RWPE2 (cell line): ENCODE measurements at regions not wholly inside any gene's neighbourhood (a gene's known extent, or its start where the extent isn't known, plus 50 kb on each side); places are given as distances from the start of the nearest gene placed in this dataset.

ENCODE experiments used
- ATAC-seq: fragments of 200-7000 bp; cut with Tn5 transposase; 3 replicates; pipeline ENCODE4 v1.9.1; 2021; ENCODE audit warnings: low read depth
- DNase-seq: peaks from one replicate; pipeline ENCODE4 v3.0.0-alpha.2; 2020; ENCODE audit warnings: low spot score
- H3K27ac ChIP-seq: fragments of 450-650 bp; 2 replicates; pipeline ENCODE4 v1.5.1; 2017; ENCODE audit warnings: mild to moderate bottlenecking; ENCODE audit not compliant: poor library complexity, severe bottlenecking
- H3K27me3 ChIP-seq: fragments of 250-450 bp; sonication (Bioruptor Pico); 2 replicates; pipeline ENCODE4 v1.5.1; 2021; ENCODE audit warnings: mild to moderate bottlenecking, moderate library complexity; ENCODE audit not compliant: insufficient read depth, poor library complexity, severe bottlenecking
- H3K36me3 ChIP-seq: fragments of 250-450 bp; sonication (Bioruptor Pico); 2 replicates; pipeline ENCODE4 v1.5.1; 2020; ENCODE audit warnings: low read depth, mild to moderate bottlenecking, moderate library complexity
- H3K4me1 ChIP-seq: fragments of 250-450 bp; sonication (Bioruptor Pico); 2 replicates; pipeline ENCODE4 v1.5.1; 2021; ENCODE audit warnings: mild to moderate bottlenecking, moderate library complexity; ENCODE audit not compliant: insufficient read depth, poor library complexity, severe bottlenecking
- H3K4me3 ChIP-seq: fragments of 250-450 bp; sonication (Bioruptor Pico); 2 replicates; pipeline ENCODE4 v1.5.1; 2021; ENCODE audit warnings: mild to moderate bottlenecking, moderate library complexity; ENCODE audit not compliant: severe bottlenecking
- H3K9me3 ChIP-seq: fragments of 250-450 bp; sonication (Bioruptor Pico); 2 replicates; pipeline ENCODE4 v1.5.1; 2021; ENCODE audit warnings: mild to moderate bottlenecking, moderate library complexity; ENCODE audit not compliant: severe bottlenecking
- TF ChIP-seq, protein P1 (sequence below): fragments of 450-650 bp; IDR thresholded peaks from one replicate; pipeline ENCODE4 v1.5.1; 2017; ENCODE audit warnings: mild to moderate bottlenecking, moderate library complexity; ENCODE audit not compliant: poor library complexity, severe bottlenecking

DNA sequence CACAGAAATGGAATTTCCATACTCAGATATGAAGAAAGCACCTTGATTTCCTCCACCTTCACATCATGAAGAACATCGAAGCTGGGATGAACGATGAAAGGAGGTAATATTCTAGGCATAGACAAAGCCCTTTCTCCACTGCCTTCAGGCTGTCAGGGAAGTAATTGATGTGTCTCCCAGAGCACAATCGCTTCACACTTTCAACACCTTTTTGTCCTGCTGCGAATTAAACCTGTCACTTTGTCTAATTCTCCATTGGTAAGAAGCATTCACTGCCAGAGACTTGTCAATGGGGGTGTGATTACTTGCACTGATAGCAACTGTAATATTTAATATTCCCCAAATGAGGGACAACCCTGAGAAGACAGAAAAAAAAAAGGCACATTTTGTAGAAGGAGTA, 260.1 kb downstream of the ETS1 start:
- H3K27me3 ChIP-seq = no peaks in the 10 kb centered on the region
- H3K36me3 ChIP-seq = no peaks in the 10 kb centered on the region
- H3K4me1 ChIP-seq = no peaks in the 10 kb centered on the region
- H3K27ac ChIP-seq = no peak overlapping the region
- H3K9me3 ChIP-seq = no peaks in the 10 kb centered on the region
- no peak overlapping the region for H3K4me3 ChIP-seq
- DNase-seq (no peak), ATAC-seq (no peak)
- TF ChIP-seq, protein P1, sequence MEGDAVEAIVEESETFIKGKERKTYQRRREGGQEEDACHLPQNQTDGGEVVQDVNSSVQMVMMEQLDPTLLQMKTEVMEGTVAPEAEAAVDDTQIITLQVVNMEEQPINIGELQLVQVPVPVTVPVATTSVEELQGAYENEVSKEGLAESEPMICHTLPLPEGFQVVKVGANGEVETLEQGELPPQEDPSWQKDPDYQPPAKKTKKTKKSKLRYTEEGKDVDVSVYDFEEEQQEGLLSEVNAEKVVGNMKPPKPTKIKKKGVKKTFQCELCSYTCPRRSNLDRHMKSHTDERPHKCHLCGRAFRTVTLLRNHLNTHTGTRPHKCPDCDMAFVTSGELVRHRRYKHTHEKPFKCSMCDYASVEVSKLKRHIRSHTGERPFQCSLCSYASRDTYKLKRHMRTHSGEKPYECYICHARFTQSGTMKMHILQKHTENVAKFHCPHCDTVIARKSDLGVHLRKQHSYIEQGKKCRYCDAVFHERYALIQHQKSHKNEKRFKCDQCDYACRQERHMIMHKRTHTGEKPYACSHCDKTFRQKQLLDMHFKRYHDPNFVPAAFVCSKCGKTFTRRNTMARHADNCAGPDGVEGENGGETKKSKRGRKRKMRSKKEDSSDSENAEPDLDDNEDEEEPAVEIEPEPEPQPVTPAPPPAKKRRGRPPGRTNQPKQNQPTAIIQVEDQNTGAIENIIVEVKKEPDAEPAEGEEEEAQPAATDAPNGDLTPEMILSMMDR = no peak

DNA sequence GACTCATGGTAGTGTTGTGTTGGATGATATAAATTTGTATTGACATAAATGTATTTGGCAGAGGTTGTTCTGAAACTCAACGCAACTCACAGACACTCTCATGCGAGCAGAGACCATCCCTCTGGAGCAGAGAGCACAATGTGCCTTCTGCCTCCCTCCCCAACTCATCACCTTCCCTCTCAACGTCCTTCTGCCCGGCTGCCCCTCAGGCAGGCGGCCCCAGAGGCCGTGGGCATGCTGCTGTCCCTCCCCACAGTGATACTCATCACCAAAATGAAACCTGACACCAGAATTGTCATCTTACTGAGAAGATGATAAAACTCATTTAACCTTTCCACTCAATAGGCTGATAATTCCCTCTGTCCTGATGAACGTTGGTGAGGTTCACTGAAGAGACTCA, 260.6 kb downstream of the ETS1 start:
- no peak overlapping the region for H3K27ac ChIP-seq
- no peaks in the 10 kb centered on the region for H3K36me3 ChIP-seq
- DNase-seq (no peak), ATAC-seq (no peak)
- no peak overlapping the region for H3K4me3 ChIP-seq
- H3K27me3 ChIP-seq = no peaks in the 10 kb centered on the region
- H3K4me1 ChIP-seq = no peaks in the 10 kb centered on the region
- H3K9me3 ChIP-seq = no peaks in the 10 kb centered on the region
- TF ChIP-seq, protein P1 = no peak

DNA sequence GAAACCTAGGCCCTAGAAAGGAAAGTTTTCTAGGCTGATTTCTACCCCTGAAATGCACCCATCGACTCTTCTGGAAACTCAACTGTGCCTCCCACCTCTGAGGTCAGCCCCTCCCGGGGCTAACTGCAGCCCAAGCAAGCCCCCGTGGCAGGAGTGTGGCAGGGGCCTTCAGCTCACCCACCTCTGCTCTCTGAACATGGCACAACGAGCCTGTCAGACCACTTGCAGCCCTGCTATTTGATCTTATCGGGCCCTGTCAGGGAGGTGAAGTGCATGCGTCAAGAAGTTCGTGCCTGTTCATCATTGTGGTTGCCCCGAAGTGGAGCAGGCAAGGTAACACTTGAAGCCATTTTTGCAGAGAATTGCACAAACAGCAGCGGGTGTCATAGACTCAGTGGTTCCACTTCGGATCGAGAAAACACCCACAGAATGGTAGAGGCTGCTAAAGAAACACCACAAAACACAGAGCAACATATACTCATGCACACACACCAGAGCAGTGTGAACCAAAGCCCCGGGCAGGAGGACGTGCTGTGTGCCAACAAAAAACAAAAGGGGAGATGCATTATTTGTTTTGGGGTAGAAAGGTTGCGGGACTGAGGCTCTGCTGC, 262.7 kb downstream of the ETS1 start:
- no peak for DNase-seq
- Histone ChIP-seq H3K27ac (no peak overlapping the region), H3K4me3 (no peak overlapping the region), H3K4me1 (no peaks in the 10 kb centered on the region), H3K36me3 (no peaks in the 10 kb centered on the region), H3K9me3 (no peaks in the 10 kb centered on the region), H3K27me3 (no peaks in the 10 kb centered on the region)
- no peak for ATAC-seq
- TF ChIP-seq, protein P1 = no peak

DNA sequence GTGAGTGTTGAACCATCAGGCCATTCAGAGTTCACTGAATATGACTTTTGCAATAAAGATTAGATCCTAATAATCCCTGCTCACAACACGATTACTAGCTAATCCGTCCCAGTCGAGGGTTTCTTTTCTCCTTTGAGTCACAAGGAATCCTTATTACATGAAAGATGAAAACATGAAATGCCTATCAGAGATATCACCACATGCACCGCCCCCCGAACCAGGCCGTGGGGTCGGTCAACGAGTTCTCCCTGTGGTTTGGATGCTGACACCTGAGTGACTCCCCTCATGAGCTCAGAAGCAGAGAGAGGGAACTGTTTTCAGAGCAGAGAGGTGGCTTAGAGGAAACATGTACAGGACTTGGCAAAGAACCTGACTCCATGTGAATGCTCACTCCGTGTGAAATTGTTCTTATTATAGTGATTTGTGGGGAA, 263.3 kb downstream of the ETS1 start:
- no peak overlapping the region for H3K27ac ChIP-seq

DNA sequence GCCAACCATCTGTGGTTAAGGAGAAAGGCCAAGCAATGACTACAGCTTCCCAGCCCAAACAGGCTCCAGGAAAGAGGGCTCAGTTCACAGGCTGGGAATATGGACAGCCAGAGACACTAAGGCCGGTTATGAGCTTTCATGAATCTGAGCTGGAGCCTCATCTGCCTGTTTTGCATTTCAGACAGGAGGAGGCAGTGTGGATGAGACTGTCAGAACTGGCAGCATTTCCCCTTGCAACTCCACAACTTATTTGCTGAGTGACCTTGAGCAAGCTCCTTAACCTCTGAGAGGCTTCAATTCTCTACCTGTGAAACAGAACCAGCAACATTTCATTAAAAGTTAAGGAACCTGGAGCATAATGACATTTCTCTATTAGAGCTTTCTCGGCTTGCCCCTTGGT, 264.0 kb downstream of the ETS1 start:
- Histone ChIP-seq H3K4me1 (no peaks in the 10 kb centered on the region), H3K27me3 (no peaks in the 10 kb centered on the region), H3K4me3 (no peak overlapping the region), H3K9me3 (no peaks in the 10 kb centered on the region), H3K27ac (no peak overlapping the region), H3K36me3 (no peaks in the 10 kb centered on the region)
- DNase-seq (no peak), ATAC-seq (no peak)
- TF ChIP-seq, protein P1 = no peak

More for the DNA sequence above, 263.3 kb downstream of the ETS1 start:
- DNase-seq (no peak), ATAC-seq (no peak)
- no peaks in the 10 kb centered on the region for H3K9me3 ChIP-seq
- H3K36me3 ChIP-seq = no peaks in the 10 kb centered on the region
- H3K27me3 ChIP-seq = no peaks in the 10 kb centered on the region
- TF ChIP-seq, protein P1 = no peak
- no peaks in the 10 kb centered on the region for H3K4me1 ChIP-seq
- no peak overlapping the region for H3K4me3 ChIP-seq
